ENCODE measurements at regions not wholly inside any gene's neighbourhood (a gene's known extent, or its start where the extent isn't known, plus 50 kb on each side); places are given as distances from the start of the nearest gene placed in this dataset.

DNA sequence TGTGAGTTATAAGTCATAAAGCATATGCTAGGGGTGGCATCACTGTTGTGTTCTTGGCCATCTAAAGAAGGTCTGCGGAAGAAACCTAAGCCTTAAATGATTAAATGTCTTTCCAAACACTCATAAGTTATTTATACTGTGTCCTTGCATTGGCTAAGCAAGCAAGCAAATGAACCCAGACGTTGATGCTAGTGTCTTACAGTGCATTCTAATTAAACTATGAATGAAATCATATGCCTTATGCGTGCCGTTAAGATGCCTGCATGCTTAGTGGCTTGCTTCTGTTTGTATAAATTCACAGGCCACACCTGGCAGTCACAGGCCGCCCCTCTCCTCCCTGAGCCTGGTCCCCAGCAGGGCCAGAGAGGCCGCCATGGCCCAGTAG, 49.9 kb downstream of the RIN2 start:
- intact Hi-C loops (cut with DNase I): no loop called here
- no peak for DNase-seq

DNA sequence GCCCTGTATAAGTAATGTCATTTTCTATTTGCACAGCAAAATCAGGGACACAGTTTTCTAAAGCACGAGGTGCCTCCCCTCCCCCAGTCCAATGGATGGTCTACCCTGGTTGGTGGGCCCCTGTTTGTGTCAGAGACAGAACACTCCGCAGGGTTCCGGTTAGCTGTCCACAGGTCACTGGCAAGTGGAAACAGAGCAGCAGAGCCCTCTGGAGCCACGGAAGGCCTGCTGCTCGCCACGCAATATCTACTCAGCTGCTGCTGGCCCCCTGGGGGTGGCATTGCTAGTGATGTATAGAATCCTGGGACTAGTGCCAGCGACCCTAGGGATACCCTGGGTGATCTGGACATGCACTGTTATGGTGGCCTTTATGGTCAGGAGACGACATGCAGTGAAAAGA, 50.4 kb downstream of the RIN2 start:
- intact Hi-C loops (cut with DNase I): no loop called here
- DNase-seq: no peak

DNA sequence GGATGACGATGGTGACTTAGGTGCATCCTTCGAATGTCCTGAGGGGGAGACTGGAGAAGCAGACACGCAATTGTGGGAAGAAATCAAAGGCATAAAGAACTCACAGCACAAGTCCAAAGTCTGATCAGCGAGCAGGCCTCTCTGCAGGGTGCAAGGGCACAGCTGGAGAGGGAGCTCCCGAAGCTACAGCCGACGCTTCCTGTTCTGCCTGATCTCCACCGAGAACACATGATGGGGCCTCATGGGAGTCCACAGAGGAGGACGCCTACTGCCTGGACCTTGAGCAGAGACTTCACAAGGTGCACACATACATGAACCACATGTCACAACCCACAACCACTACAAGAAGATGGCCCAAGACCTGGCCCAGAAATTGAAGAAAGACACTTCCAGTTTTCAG, 51.4 kb downstream of the RIN2 start:
- intact Hi-C loops (cut with DNase I): no loop called here

GRCh38 chr20:19811231-19811630, 53.2 kb downstream of the RIN2 start:
- no peak for DNase-seq
- intact Hi-C loops (cut with DNase I): no loop called here

More for the DNA sequence above, 51.4 kb downstream of the RIN2 start:
- no peak for DNase-seq

GRCh38 chr20:19812056-19812455, 54.0 kb downstream of the RIN2 start:
- intact Hi-C loops (cut with DNase I): no loop called here
- no peak for DNase-seq

GRCh38 chr20:19812696-19813095, 54.6 kb downstream of the RIN2 start:
- no peak for DNase-seq
- intact Hi-C loops (cut with DNase I): no loop called here

DNA sequence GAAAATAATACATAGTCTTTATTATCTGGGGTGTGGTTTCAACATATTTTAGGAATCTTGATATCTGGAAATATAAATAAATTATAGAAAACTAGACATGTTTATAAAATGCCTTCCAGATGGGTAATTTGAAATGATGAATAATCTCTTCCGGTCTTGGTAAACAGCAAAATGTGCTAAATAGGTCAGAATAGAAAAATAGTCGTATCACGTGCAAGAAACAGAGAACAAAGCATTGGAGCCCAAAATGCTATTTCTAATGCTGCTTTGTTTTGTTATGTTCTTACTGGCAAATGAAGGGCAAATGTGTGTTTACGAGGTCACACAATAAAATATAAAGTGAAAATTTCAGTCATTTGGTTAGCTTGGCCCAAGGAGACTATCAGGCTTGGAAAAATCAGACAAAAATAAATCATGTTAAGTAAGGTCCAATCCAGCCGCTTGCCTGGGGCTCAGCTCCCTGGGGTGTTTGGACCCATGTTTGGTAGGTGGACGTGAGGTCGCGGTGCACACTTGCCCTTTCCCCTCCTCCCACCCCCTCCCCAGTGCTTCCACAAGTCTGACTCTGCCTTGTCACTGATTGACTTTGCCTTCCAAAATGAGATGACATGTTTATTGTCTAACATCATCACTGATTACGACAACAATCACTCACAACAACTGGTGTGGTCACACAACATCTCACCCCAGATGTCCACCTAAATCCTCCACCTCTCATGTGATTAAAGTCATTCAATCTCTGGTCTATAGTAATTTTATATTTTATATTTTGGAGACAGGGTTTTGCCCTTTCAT, 56.0 kb downstream of the RIN2 start:
- no peak for DNase-seq
- intact Hi-C loops (cut with DNase I): no loop called here

DNA sequence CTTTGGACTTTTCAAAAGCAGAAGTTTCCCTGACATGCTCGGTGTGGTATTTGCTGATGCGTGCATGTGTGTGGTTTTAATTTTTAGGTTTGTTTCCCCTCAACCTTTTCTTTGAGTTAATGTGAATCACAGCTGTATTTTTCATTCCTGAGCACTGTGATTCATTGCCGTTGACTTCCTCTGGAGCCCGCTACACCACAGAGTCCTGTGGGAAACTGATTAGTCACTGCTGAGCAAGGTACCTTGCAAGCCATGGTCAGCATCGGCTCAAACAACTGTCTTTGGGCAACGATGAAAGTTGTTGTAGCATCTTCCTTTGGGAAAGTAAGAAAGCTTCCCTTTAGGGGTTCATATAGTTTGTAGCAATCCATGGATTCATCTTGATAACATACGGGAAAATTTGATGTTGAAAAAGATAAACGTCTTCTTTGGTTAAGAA, 57.5 kb downstream of the RIN2 start:
- intact Hi-C loops (cut with DNase I): no loop called here

GRCh38 chr20:19816386-19816785, 58.3 kb downstream of the RIN2 start:
- intact Hi-C loops (cut with DNase I): no loop called here
- no peak for DNase-seq

More for the DNA sequence above, 57.5 kb downstream of the RIN2 start:
- no peak for DNase-seq

- DNase-seq: no peak
These were observed 59.0 kb downstream of the RIN2 start for GRCh38 chr20:19817017-19817416.

DNA sequence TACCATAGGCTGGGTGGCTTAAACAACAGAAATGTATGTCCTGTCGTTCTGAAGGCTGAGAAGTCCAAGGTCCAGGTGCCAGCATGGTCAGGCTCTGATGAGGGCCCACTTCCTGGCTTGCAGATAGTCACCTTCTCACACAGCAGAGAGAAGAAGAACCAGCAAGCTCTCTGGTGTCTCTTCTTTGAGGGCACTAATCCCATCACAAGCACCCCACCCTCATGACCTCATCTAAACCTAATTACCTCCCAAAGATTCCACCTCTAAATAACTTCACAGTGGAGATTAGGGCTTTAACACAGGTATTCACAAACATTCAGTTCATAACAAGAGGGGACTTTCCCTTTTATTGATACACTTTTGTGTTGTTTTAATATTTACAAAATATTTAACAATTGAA, 61.1 kb downstream of the RIN2 start:
- DNase-seq: no peak
- intact Hi-C loops (cut with DNase I): no loop called here

More at GRCh38 chr20:19817017-19817416, 59.0 kb downstream of the RIN2 start:
- intact Hi-C loops (cut with DNase I): no loop called here

DNA sequence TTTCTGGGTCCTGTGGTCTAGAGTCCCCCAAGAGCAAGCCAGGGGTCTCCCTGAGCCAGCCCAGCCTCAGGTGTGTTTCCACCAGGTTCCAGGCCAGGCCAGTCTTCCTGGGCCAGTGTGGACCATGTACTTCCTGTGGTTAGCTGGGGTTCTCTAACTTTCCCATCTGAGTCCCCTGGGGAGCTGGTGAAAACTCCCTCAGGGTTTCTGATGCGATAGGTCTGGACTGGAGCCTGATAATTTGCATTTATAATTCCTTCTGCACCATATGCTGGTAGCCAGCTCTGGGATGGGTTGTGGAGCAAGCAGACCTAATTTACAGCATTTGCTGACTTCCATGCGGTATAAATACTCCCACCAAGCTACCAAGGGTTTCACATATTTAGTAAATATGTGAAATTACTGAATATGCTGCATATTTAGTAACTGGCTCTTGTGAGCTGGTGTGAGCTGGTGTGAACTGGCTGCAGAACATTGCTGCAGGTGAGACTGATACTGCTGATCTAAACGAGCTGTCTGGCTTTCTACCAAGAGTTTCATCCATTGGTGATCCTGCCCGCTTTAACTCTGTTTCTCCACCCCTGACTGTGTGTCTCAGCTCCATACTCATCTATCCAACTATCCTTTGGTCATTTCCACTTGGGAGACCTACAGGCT, 62.6 kb downstream of the RIN2 start:
- DNase-seq: no peak
- intact Hi-C loops (cut with DNase I): no loop called here

DNA sequence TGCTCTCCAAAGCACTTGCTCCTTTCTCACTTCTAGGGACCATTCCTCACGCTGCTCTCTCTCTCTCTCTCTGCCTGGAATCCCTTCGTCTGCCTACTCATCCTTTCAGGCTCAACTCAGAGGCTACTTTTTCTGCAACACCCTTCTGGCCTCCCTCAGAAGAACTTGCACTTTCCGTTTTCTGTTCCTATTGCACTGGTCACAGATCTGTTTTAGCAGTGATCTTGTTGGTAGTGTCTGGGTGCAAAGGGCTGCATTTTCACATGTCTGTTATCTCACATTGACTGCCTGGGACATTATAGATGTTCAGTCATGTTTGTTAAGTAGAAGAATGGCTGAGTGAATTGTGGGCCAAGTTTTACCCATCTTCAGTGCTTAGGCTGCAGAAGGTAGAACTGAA, 63.5 kb downstream of the RIN2 start:
- intact Hi-C loops (cut with DNase I): no loop called here
- no peak for DNase-seq

GRCh38 chr20:19823216-19823615, 65.2 kb downstream of the RIN2 start:
- intact Hi-C loops (cut with DNase I): no loop called here
- no peak for DNase-seq

DNA sequence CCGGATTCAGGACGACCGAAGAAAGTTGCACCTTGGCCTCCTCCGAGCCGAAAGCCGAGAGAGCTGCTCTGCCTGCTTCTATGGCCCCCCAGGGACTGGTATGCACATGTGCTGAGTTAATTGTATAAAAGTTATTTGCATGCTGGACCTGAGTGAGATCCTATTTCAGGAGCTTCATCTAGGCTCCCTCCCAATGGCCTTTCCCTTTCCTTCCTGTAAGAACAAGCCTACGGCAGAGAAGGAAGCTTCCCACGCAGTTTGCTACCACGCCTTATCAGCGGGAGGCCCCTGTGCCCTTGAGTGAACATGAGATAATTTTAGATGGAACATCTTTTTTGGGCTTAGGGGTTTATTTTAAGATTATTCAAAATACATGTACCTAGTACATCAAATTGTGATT, 65.9 kb downstream of the RIN2 start:
- DNase-seq: no peak

GRCh38 chr20:19824861-19825260, 66.8 kb downstream of the RIN2 start:
- intact Hi-C loops (cut with DNase I): no loop called here
- DNase-seq: no peak

More for the DNA sequence above, 65.9 kb downstream of the RIN2 start:
- intact Hi-C loops (cut with DNase I): no loop called here

GRCh38 chr20:19826179-19826914, 68.3 kb downstream of the RIN2 start:
- no peak for DNase-seq
- intact Hi-C loops (cut with DNase I): no loop called here

GRCh38 chr20:19827818-19828217, 69.8 kb downstream of the RIN2 start:
- DNase-seq: no peak
- intact Hi-C loops (cut with DNase I): no loop called here

DNA sequence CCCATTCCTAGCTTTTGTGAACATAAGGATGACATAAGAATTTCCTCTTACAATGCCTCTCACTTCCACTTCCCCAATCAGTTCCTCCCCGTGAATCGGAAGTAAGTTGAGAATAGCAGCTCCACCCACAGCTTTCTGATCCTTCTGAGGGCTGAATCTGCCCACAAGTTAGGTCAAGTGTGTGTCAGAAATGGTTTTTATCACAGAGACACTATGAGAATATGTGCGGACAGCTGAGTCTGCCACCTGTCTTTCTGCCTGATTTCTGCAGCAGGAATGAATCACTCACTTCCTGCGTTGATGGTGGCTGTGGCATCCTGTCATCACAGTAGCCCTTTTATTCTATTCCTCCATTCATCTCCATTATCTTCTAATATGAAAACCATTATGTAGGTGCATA, 70.2 kb downstream of the RIN2 start:
- intact Hi-C loops (cut with DNase I): no loop called here
- peak in 1 of 10 donors; percentile 75 for DNase-seq

GRCh38 chr20:19830211-19830785, 72.2 kb downstream of the RIN2 start:
- no peak for DNase-seq
- intact Hi-C loops (cut with DNase I): loop anchor here (5.0 kb wide), 1 partner anchor 43 kb away; no protein-coding TSS in a partner anchor

GRCh38 chr20:19832875-19833274, 74.8 kb downstream of the RIN2 start:
- intact Hi-C loops (cut with DNase I): loop anchor here (5.0 kb wide), 1 partner anchor 46 kb away; no protein-coding TSS in a partner anchor
- DNase-seq: no peak
